DOHH2 (cell line): ENCODE measurements at regions not wholly inside any gene's neighbourhood (a gene's known extent, or its start where the extent isn't known, plus 50 kb on each side); places are given as distances from the start of the nearest gene placed in this dataset.

ENCODE experiments used
- H3F3A ChIP-seq: fragments of 200-600 bp; sonication (generic), shearing (Covaris generic); 2 replicates; pipeline ENCODE4 v1.6.0; 2016; ENCODE audit warnings: antibody characterized with exemption, mild to moderate bottlenecking; ENCODE audit not compliant: control insufficient read depth, insufficient read depth
- H3K27ac ChIP-seq: fragments of 200-600 bp; sonication (generic); 2 replicates; pipeline ENCODE4 v1.5.1; 2014; ENCODE audit warnings: low read depth, mild to moderate bottlenecking, low read length, moderate library complexity
- H3K27me3 ChIP-seq: fragments of 200-600 bp; sonication (generic); 2 replicates; pipeline ENCODE4 v1.6.1; 2014; ENCODE audit warnings: mild to moderate bottlenecking, low read length, mixed read lengths; ENCODE audit not compliant: control insufficient read depth
- H3K36me3 ChIP-seq: fragments of 200-600 bp; sonication (generic); 2 replicates; pipeline ENCODE4 v1.6.1; 2014; ENCODE audit warnings: mild to moderate bottlenecking, low read length, moderate library complexity, mixed read lengths; ENCODE audit not compliant: control insufficient read depth
- H3K4me1 ChIP-seq: fragments of 200-600 bp; sonication (generic); 2 replicates; pipeline ENCODE4 v1.6.1; 2014; ENCODE audit warnings: mild to moderate bottlenecking, low read length, mixed read lengths; ENCODE audit not compliant: control insufficient read depth
- H3K4me2 ChIP-seq: fragments of 200-600 bp; sonication (generic); 2 replicates; pipeline ENCODE4 v1.6.0; 2014; ENCODE audit warnings: mild to moderate bottlenecking, low read length, moderate library complexity
- H3K4me3 ChIP-seq: fragments of 200-600 bp; sonication (generic); 2 replicates; pipeline ENCODE4 v1.5.1; 2014; ENCODE audit warnings: mild to moderate bottlenecking, low read length, mixed read lengths
- H3K79me2 ChIP-seq: fragments of 200-600 bp; sonication (generic); 2 replicates; pipeline ENCODE4 v1.6.1; 2014; ENCODE audit warnings: mild to moderate bottlenecking, low read length, mixed read lengths; ENCODE audit not compliant: control insufficient read depth
- H3K9me2 ChIP-seq: fragments of 200-600 bp; sonication (generic); replicated peaks from 2 replicates; pipeline ENCODE4 v1.6.1; 2014; ENCODE audit warnings: mild to moderate bottlenecking, low read length, mixed read lengths; ENCODE audit not compliant: control insufficient read depth
- H3K9me3 ChIP-seq: fragments of 200-600 bp; sonication (generic); 2 replicates; pipeline ENCODE4 v1.6.1; 2014; ENCODE audit warnings: antibody characterized with exemption, low read length, mixed read lengths; ENCODE audit not compliant: control insufficient read depth, insufficient read depth
- H4K20me1 ChIP-seq: fragments of 200-600 bp; sonication (generic); 2 replicates; pipeline ENCODE4 v1.6.0; 2014; ENCODE audit warnings: low read depth, mild to moderate bottlenecking, antibody characterized with exemption, low read length, moderate library complexity; ENCODE audit not compliant: control insufficient read depth, insufficient read depth
- EZH2phosphoT487 ChIP-seq: fragments of 200-600 bp; sonication (generic); IDR thresholded peaks from 2 replicates; pipeline ENCODE4 v1.6.1; 2017; ENCODE audit warnings: borderline replicate concordance, mild to moderate bottlenecking, antibody characterized with exemption, low read length, moderate library complexity, mixed read lengths
- TF ChIP-seq, protein P1 (sequence below): fragments of 200-600 bp; sonication (generic); IDR thresholded peaks from one replicate; pipeline ENCODE4 v1.5.1; 2014; ENCODE audit warnings: antibody characterized with exemption, mild to moderate bottlenecking, low read depth, low read length; ENCODE audit not compliant: poor library complexity, severe bottlenecking

GRCh38 chr13:38520041-38520440, 166.8 kb upstream of the FREM2 start:
- Histone ChIP-seq H3K4me3 (no peak overlapping the region), H3K4me2 (no peak overlapping the region), H3K9me3 (no peaks in the 10 kb centered on the region), H3K27me3 (no peaks in the 10 kb centered on the region), H3K4me1 (no peaks in the 10 kb centered on the region), H3K27ac (no peak overlapping the region), H3F3A (no peaks in the 10 kb centered on the region), H4K20me1 (no peaks in the 10 kb centered on the region), H3K36me3 (no peaks in the 10 kb centered on the region), H3K9me2 (no peaks in the 10 kb centered on the region), H3K79me2 (no peaks in the 10 kb centered on the region)
- TF ChIP-seq, protein P1, sequence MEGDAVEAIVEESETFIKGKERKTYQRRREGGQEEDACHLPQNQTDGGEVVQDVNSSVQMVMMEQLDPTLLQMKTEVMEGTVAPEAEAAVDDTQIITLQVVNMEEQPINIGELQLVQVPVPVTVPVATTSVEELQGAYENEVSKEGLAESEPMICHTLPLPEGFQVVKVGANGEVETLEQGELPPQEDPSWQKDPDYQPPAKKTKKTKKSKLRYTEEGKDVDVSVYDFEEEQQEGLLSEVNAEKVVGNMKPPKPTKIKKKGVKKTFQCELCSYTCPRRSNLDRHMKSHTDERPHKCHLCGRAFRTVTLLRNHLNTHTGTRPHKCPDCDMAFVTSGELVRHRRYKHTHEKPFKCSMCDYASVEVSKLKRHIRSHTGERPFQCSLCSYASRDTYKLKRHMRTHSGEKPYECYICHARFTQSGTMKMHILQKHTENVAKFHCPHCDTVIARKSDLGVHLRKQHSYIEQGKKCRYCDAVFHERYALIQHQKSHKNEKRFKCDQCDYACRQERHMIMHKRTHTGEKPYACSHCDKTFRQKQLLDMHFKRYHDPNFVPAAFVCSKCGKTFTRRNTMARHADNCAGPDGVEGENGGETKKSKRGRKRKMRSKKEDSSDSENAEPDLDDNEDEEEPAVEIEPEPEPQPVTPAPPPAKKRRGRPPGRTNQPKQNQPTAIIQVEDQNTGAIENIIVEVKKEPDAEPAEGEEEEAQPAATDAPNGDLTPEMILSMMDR, result no peak
- no peak for TF ChIP-seq EZH2phosphoT487

DNA sequence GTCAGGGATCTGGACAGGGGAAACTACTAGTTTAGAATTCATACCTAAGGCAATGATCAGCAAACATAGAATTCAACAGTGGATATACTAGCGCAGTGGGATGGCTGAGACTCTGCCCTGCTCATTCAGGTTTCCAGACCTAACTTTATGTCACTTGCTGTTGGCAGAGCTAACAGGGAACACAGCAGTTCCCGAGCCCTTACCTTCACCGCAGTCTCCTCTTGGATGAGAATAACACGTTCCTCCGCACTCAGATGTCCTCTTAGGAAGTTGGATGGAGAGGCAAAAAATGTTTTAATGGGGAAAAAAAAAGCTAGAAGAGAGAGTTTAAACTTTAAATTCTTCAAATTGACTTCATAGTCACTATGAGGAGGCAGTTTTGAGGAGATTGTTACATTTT, 159.7 kb upstream of the FREM2 start:
- Histone ChIP-seq H3F3A (no peaks in the 10 kb centered on the region), H3K36me3 (no peaks in the 10 kb centered on the region), H4K20me1 (no peaks in the 10 kb centered on the region), H3K4me2 (no peak overlapping the region), H3K9me2 (no peaks in the 10 kb centered on the region), H3K4me1 (no peaks in the 10 kb centered on the region), H3K27me3 (no peaks in the 10 kb centered on the region), H3K4me3 (no peak overlapping the region), H3K9me3 (no peaks in the 10 kb centered on the region), H3K79me2 (no peaks in the 10 kb centered on the region), H3K27ac (no peak overlapping the region)
- no peak for TF ChIP-seq EZH2phosphoT487
- TF ChIP-seq, protein P1, result no peak

DNA sequence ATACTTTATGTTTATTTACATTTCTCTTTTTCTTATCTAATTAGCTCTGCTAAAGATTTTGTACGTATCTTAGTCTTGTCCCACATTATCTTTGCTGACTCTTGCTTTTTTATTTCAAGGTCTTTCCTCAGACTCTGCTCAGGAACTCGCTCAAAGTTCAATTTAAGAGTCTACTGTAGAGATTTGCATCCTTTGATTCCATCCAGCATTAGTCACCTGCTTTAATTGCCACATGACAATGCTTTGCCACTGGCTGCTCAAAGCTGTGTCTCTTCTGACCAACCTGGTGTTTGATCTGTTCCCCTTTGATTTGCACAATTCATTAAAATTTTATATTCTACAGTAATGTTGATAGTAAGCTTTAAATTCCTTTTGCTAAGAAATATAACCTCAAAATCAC, 157.9 kb upstream of the FREM2 start:
- Histone ChIP-seq H3K79me2 (no peaks in the 10 kb centered on the region), H3K36me3 (no peaks in the 10 kb centered on the region), H3K27me3 (no peaks in the 10 kb centered on the region), H3F3A (no peaks in the 10 kb centered on the region), H3K4me3 (no peak overlapping the region), H3K4me1 (no peaks in the 10 kb centered on the region), H3K9me2 (no peaks in the 10 kb centered on the region), H3K27ac (no peak overlapping the region), H3K9me3 (no peaks in the 10 kb centered on the region), H4K20me1 (no peaks in the 10 kb centered on the region), H3K4me2 (no peak overlapping the region)
- TF ChIP-seq, protein P1, result no peak
- TF ChIP-seq EZH2phosphoT487, result no peak

DNA sequence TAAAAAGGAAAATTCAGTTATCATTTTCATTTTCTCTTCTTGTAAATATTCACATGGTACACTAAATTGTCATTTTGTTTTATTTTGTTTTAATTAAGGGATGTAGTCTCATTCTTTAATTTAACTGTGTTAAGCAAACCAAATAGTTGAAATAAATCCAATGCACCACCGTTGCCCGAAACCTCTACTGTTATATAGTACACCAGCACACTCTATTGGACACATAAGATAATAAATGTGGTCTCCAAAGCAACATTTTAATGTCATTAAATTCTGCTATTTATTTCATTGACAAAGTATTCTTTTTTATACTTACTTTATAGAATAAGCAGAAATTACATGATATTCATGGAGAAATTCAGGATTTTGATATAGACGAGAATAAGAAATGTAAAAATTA, 156.4 kb upstream of the FREM2 start:
- H3K4me2 ChIP-seq, result no peak overlapping the region
- no peaks in the 10 kb centered on the region for H3F3A ChIP-seq
- no peak overlapping the region for H3K4me3 ChIP-seq
- H3K79me2 ChIP-seq, result no peaks in the 10 kb centered on the region
- no peaks in the 10 kb centered on the region for H3K27me3 ChIP-seq
- H3K9me3 ChIP-seq, result no peaks in the 10 kb centered on the region
- TF ChIP-seq EZH2phosphoT487, result no peak
- TF ChIP-seq, protein P1, result no peak
- no peaks in the 10 kb centered on the region for H3K4me1 ChIP-seq
- H3K27ac ChIP-seq, result no peak overlapping the region
- H4K20me1 ChIP-seq, result no peaks in the 10 kb centered on the region
- H3K9me2 ChIP-seq, result no peaks in the 10 kb centered on the region
- H3K36me3 ChIP-seq, result no peaks in the 10 kb centered on the region
